Lower leg skin (tissue), 3 donors: ENCODE measurements at regions not wholly inside any gene's neighbourhood (a gene's known extent, or its start where the extent isn't known, plus 50 kb on each side); places are given as distances from the start of the nearest gene placed in this dataset.

ENCODE experiments used
- CTCF ChIP-seq, 3 donors: fragments of 450-650 bp; IDR thresholded peaks; one replicate each; pipeline ENCODE4 v1.5.1; 2016; ENCODE audit warnings: antibody characterized with exemption in 3 of 3, mild to moderate bottlenecking in 3 of 3, moderate library complexity in 2 of 3
- POLR2A ChIP-seq, 2 donors: fragments of 450-650 bp; IDR thresholded peaks; one replicate each; pipeline ENCODE4 v1.6.1; 2016 to 2017; ENCODE audit warnings: antibody characterized with exemption in 2 of 2, mild to moderate bottlenecking in 1 of 2, moderate library complexity in 1 of 2

- TF ChIP-seq CTCF (IDR thresholded peaks at IDR 0.05): no peak
- TF ChIP-seq POLR2A (IDR thresholded peaks at IDR 0.05): no peak
Measured at GRCh38 chr6:14598017-14598864, 480.7 kb downstream of the CD83 start.
